ENCODE measurements at regions not wholly inside any gene's neighbourhood (a gene's known extent, or its start where the extent isn't known, plus 50 kb on each side); places are given as distances from the start of the nearest gene placed in this dataset.
"Not testable (repeated sequence)": the region's sequence is repeated elsewhere in the genome, so short reads cannot be mapped to it uniquely, and the experiment has no call there.

DNA sequence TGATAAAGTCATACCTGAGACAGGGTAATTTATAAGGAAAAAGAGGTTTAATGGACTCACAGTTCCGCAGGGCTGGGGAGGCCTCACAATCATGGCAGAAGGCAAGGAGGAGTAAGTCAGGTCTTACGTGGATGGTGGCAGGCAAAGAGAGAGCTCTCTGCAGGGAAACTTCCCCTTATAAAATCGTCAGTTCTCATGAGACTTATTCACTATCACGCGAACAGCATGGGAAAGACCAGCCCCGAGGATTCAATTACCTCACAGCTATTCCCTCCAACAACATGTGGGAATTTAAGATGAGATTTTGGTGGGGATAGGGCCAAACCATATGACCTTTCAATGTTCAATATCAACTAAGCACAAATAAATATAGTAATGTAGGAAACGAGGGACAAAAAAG is 559.4 kb upstream of the KCND2 start:
- TF ChIP-seq, protein P1, sequence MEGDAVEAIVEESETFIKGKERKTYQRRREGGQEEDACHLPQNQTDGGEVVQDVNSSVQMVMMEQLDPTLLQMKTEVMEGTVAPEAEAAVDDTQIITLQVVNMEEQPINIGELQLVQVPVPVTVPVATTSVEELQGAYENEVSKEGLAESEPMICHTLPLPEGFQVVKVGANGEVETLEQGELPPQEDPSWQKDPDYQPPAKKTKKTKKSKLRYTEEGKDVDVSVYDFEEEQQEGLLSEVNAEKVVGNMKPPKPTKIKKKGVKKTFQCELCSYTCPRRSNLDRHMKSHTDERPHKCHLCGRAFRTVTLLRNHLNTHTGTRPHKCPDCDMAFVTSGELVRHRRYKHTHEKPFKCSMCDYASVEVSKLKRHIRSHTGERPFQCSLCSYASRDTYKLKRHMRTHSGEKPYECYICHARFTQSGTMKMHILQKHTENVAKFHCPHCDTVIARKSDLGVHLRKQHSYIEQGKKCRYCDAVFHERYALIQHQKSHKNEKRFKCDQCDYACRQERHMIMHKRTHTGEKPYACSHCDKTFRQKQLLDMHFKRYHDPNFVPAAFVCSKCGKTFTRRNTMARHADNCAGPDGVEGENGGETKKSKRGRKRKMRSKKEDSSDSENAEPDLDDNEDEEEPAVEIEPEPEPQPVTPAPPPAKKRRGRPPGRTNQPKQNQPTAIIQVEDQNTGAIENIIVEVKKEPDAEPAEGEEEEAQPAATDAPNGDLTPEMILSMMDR (IDR thresholded peaks at IDR 0.05; ENCODE audit: insufficient read depth, low read length, poor library complexity, severe bottlenecking) = no peak
- no peak for DNase-seq (ENCODE audit: extremely low read depth, insufficient read length)
- Histone ChIP-seq H3K27me3 (replicated peaks; ENCODE audit: control insufficient read depth, insufficient read depth, low read length) (no peaks in the 10 kb centered on the region), H3K36me3 (ENCODE audit: control insufficient read depth, insufficient read depth, low read length) (no peaks in the 10 kb centered on the region), H3K4me3 (replicated peaks; ENCODE audit: low read depth, low read length) (no peak overlapping the region)

DNA sequence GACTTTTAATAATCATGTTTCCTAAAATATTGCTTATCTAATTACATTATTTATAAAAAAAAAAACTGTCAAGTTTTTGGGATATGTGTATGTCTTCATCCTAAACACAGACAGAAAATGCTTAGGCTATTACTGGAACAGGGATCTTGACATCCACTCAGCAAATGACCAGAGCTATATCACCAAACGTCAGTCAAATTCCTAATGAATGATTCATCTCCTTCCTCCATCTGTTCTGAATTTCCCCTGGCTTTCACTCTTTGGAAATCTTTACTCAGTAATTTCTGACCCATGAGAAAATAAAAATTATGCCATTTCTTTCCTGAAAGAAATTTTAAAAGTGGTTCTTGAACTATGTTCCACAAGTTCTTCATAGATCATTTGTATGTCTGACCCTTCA is 552.4 kb upstream of the KCND2 start:
- DNase-seq (ENCODE audit: extremely low read depth, insufficient read length) = no peak
- Histone ChIP-seq H3K36me3 (ENCODE audit: control insufficient read depth, insufficient read depth, low read length) (no peaks in the 10 kb centered on the region), H3K4me3 (replicated peaks; ENCODE audit: low read depth, low read length) (no peak overlapping the region), H3K27me3 (replicated peaks; ENCODE audit: control insufficient read depth, insufficient read depth, low read length) (no peaks in the 10 kb centered on the region)
- TF ChIP-seq, protein P1 (IDR thresholded peaks at IDR 0.05; ENCODE audit: insufficient read depth, low read length, poor library complexity, severe bottlenecking) = no peak

DNA sequence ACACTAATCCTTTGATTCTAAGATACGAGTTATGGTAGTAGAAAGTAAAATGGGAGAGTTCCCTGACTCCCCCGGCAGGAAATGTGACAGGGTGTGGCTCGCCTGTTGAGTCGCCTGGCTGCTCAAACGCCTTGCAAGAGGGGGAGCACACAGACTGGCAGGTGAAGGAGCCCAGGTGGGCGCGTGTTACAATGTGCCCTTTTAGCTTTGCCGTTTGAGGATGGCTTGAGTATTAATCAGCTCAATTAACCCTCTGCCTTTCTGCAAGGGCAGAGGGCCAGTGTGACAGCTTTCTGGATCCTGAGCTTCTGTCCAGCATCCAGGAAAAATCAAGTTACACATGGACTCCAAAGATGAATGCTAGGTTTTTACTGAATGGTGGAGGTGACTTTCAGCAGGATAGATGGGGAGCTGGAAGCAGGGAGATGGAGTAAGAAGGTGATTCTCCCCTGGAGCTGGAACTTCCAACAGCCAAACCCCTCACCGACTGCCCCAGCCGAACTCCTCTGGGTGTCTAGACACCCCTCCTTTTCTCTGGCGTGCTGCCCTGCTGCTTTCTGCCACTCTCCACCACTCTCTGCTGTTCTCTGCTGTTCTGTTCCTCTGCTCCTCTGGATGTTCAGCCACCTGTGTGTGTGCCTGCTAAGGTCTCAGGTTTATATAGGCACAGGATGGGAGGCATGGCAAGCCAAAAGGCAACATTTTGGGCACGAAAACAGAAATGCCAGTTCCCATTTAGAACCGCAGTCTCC is 548.8 kb upstream of the KCND2 start:
- Histone ChIP-seq H3K36me3 (ENCODE audit: control insufficient read depth, insufficient read depth, low read length) (no peaks in the 10 kb centered on the region), H3K27me3 (replicated peaks; ENCODE audit: control insufficient read depth, insufficient read depth, low read length) (no peaks in the 10 kb centered on the region), H3K4me3 (replicated peaks; ENCODE audit: low read depth, low read length) (no peak overlapping the region)
- DNase-seq (ENCODE audit: extremely low read depth, insufficient read length) = no peak
- TF ChIP-seq, protein P1 (IDR thresholded peaks at IDR 0.05; ENCODE audit: insufficient read depth, low read length, poor library complexity, severe bottlenecking) = no peak

DNA sequence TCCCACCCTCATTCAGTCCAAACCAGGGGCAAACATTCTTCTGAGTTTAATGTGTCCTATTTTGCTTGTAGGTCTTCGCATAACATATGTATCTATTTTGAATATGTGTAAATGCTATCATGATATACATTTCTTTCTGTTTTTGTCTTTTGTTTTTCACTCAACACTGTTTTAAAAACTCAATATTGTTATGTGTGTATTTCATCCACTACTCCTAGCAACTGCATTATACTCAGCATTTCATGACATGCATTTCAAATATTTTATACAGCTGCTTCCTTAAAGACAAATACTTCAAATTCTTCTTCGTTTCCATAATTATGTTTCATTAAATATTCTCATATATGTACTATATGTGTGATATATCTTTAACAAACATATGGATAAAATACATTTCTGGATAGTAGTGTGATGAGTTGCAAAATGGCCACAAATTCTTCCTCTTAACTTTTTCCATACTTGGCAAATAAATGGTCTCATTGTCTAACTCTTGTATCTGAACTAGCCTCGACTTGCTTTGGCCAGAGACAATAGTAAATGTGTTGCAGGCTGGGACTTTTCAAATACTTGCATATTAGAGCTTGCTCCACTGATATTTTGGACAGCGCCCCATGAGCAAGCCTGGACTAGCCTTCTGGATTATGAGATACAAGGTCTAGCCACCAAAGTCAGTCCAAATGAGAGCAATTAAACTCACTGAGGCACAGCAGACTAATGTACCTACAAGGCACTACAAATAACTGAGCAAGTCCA is 539.7 kb upstream of the KCND2 start:
- DNase-seq (ENCODE audit: extremely low read depth, insufficient read length) = no peak
- TF ChIP-seq, protein P1 (IDR thresholded peaks at IDR 0.05; ENCODE audit: insufficient read depth, low read length, poor library complexity, severe bottlenecking) = no peak
- H3K4me3 ChIP-seq (replicated peaks; ENCODE audit: low read depth, low read length) = no peak overlapping the region
- H3K27me3 ChIP-seq (replicated peaks; ENCODE audit: control insufficient read depth, insufficient read depth, low read length) = no peaks in the 10 kb centered on the region
- no peaks in the 10 kb centered on the region for H3K36me3 ChIP-seq (ENCODE audit: control insufficient read depth, insufficient read depth, low read length)

DNA sequence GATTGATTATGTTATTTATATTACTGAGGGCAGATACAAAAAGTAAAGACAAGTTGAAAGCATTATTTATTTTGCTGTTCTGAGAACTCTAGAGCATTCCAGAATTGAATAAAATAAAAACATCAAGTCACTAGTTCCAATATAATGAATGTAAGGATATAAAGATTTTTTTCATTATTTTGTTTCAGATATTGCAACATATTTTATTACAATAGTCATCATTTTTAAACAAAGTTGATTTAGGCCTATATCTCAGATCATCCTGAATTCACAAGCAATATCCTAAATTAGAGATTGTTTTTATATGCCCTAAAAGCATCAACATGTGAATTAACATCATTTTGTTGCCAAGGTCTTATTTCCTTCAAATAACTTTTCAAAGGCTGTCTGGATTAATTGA is 535.6 kb upstream of the KCND2 start:
- Histone ChIP-seq H3K27me3 (replicated peaks; ENCODE audit: control insufficient read depth, insufficient read depth, low read length) (no peaks in the 10 kb centered on the region), H3K36me3 (ENCODE audit: control insufficient read depth, insufficient read depth, low read length) (no peaks in the 10 kb centered on the region), H3K4me3 (replicated peaks; ENCODE audit: low read depth, low read length) (no peak overlapping the region)
- TF ChIP-seq, protein P1 (IDR thresholded peaks at IDR 0.05; ENCODE audit: insufficient read depth, low read length, poor library complexity, severe bottlenecking) = no peak
- DNase-seq (ENCODE audit: extremely low read depth, insufficient read length) = no peak

DNA sequence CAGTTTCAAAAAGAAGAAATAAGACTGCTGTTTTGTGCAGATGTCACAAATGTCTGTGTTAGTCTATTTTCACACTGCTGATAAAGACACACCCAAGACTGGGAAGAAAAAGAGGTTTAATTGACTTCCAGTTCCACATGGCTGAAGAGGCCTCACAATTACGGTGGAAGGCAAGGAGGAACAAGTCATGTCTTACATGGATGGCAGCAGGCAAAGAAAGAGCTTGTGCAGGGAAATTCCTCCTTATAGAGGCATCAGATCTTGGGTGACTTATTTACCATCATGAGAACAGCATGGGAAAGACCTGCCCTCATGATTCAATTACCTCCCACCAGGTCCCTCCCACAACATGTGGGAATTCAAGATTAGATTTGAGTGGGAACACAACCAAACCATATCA is 527.7 kb upstream of the KCND2 start:
- not testable (repeated sequence) for H3K36me3 ChIP-seq (ENCODE audit: control insufficient read depth, insufficient read depth, low read length); H3K4me3 ChIP-seq (replicated peaks; ENCODE audit: low read depth, low read length); H3K27me3 ChIP-seq (replicated peaks; ENCODE audit: control insufficient read depth, insufficient read depth, low read length); DNase-seq (ENCODE audit: extremely low read depth, insufficient read length)
